Spleen (tissue), 11 donors: ENCODE measurements at regions not wholly inside any gene's neighbourhood (a gene's known extent, or its start where the extent isn't known, plus 50 kb on each side); places are given as distances from the start of the nearest gene placed in this dataset.

Source experiments
- DNase-seq: peaks from one replicate; pipeline ENCODE4 v3.0.0-alpha.2; 2020
- H3K27ac ChIP-seq, 8 donors: fragments of 200-600 bp; sonication (generic) in 7 of 8; 1 replicate in 4 of 8; 2 replicates in 4 of 8; pipeline versions ENCODE4 v1.5.0 to v1.8.0; 2016 to 2021; ENCODE audit warnings: inconsistent platforms in 4 of 8, mild to moderate bottlenecking in 4 of 8, moderate library complexity in 1 of 8
- H3K27me3 ChIP-seq, 7 donors: fragments of 200-600 bp; sonication (generic) in 6 of 7; replicated peaks in 1 of 7; 1 replicate in 4 of 7; 2 replicates in 3 of 7; pipeline versions ENCODE4 v1.5.0 to v1.8.0; 2016 to 2021; ENCODE audit warnings: inconsistent platforms in 3 of 7, mild to moderate bottlenecking in 1 of 7
- H3K36me3 ChIP-seq, 6 donors: fragments of 200-600 bp; sonication (generic) in 5 of 6; 1 replicate in 4 of 6; 2 replicates in 2 of 6; pipeline versions ENCODE4 v1.5.0 to v1.8.0; 2016 to 2021; ENCODE audit warnings: inconsistent platforms in 2 of 6
- H3K4me1 ChIP-seq, 6 donors: fragments of 200-600 bp; sonication (generic) in 5 of 6; 1 replicate in 3 of 6; 2 replicates in 3 of 6; pipeline versions ENCODE4 v1.5.0 to v1.8.0; 2016 to 2021; ENCODE audit warnings: inconsistent platforms in 3 of 6
- H3K4me3 ChIP-seq, 8 donors: fragments of 200-600 bp; sonication (generic) in 7 of 8; 1 replicate in 4 of 8; 2 replicates in 4 of 8; pipeline versions ENCODE4 v1.5.0 to v1.8.0; 2016 to 2021; ENCODE audit warnings: inconsistent platforms in 4 of 8, mild to moderate bottlenecking in 4 of 8, moderate library complexity in 2 of 8
- H3K9me3 ChIP-seq, 8 donors: fragments of 200-600 bp; sonication (generic) in 7 of 8; 1 replicate in 4 of 8; 2 replicates in 4 of 8; pipeline versions ENCODE4 v1.5.0 to v1.8.0; 2016 to 2021; ENCODE audit warnings: inconsistent platforms in 4 of 8
- POLR2A ChIP-seq, 3 donors: fragments of 450-650 bp; IDR thresholded peaks; one replicate each; pipeline ENCODE4 v1.5.1; 2017; ENCODE audit warnings: antibody characterized with exemption in 3 of 3, mild to moderate bottlenecking in 1 of 3
- POLR2AphosphoS5 ChIP-seq, 3 donors: sonication (generic); formaldehyde crosslinking; IDR thresholded peaks; one replicate each; pipeline ENCODE4 v1.5.1; 2017; ENCODE audit warnings: antibody characterized with exemption in 3 of 3
- WGBS, 5 donors: extraction: QIAGEN DNeasy Blood & Tissue Kit in 3 of 5; methylation state at CpG; one replicate each; pipeline versions ENCODE4 v1.1.5 to v1.1.7; 2013 to 2018; 5-methylcytosine and 5-hydroxymethylcytosine counted together
- intact Hi-C: fragments of 100-400 bp; cut with DNase I; formaldehyde crosslinking; loops from one replicate; pipeline ENCODE4 v1.15.0; 2023; ENCODE audit warnings: low total_unique reads
- TF ChIP-seq, protein P1 (sequence below), 11 experiments: fragments of 200-600 bp in 7 of 11; fragments of 450-650 bp in 4 of 11; sonication (generic) in 4 of 11; IDR thresholded peaks in 8 of 11; conservative IDR thresholded peaks in 3 of 11; 1 replicate in 7 of 11; 2 replicates in 4 of 11; pipeline versions ENCODE4 v1.4.0 to v1.8.0; 2016 to 2021; ENCODE audit warnings: antibody characterized with exemption in 11 of 11, inconsistent platforms in 4 of 11, mild to moderate bottlenecking in 1 of 11
- donor health status: healthy with polysubstance abuse.
- donor health status: DM: no; HTN: no; CAD: no; lungs with moderate emphysema.
- donor health status: DM: no; HTN: no; CAD: no.
- donor health status: Bipolar disorder and iron deficiency.
- donor health status: healthy.
- donor health status: DM: no; HTN: no; CAD: no.
- donor health status: DM: yes; HTN: yes; CAD: no.

DNA sequence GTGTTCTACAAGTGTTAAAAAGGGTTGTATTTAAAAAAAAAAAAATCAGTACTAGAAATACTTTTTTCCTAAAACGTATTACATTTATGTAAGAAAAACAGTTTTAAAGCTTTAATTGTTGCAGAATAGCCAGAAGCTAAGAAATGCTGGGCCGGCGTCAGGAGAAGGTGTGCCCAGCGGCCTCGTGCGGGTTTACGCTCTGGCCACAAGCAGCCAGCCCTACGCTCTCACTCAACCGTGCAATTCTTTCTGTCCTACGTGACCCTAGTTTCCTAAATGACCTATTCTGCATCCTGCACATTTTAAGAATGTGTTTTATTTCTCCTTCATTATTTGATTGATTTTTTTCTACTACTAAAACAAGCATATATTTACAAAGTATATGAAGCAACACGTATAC, 279.7 kb upstream of the KLF14 start:
- H3K4me1 ChIP-seq, result peaks cover 53 to 92% (median 69%) of the 10 kb centered on the region in 6 donors
- 74 to 89% (median 80%) methylated on average over 11 of the region's 11 CpGs for WGBS, 5 donors

DNA sequence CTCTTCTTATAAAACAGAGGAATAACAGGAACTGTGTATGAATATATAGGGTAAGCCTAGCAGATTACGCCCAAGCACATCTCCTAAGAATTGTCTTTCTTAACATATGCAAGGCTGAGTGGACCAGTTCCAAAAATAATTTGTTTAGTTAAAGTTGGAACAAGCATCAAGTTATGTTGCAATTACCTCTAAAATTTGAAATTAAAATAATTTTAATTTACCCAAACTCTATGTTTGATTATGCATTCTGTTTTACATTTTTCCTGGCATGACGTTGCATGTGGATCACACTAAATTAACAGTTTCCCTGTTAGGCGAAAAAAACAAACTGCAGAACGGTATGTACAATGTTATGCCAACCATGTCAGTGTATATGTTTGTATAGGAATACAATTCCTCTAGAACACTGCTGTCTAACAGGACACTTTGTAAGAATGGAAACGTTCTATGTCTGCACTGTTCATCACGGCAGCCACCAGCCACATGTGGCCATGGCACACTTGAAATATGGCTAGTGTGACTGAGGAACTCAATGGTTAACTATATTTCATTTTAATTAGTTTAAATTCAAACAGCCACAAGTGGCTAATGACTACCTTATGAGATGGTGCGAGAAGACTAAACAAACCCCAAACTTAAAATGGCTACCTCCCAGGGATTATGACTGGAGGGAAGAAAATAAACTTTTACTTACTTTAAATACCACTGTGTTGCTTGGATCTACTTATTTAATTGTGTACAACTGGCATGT, 281.1 kb upstream of the KLF14 start:
- Histone ChIP-seq H3K4me3 (no peak overlapping the region), H3K27ac (peak overlapping the region in 1 of 8 donors; percentile 13), H3K9me3 (no peaks in the 10 kb centered on the region), H3K27me3 (no peaks in the 10 kb centered on the region), H3K36me3 (peaks cover 0 to 33% (median 0%) of the 10 kb centered on the region in 6 donors), H3K4me1 (peaks cover 41 to 89% (median 66%) of the 10 kb centered on the region in 6 donors)
- TF ChIP-seq POLR2A (IDR thresholded peaks at IDR 0.05) (no peak), POLR2AphosphoS5 (IDR thresholded peaks at IDR 0.05) (no peak)
- TF ChIP-seq, protein P1, sequence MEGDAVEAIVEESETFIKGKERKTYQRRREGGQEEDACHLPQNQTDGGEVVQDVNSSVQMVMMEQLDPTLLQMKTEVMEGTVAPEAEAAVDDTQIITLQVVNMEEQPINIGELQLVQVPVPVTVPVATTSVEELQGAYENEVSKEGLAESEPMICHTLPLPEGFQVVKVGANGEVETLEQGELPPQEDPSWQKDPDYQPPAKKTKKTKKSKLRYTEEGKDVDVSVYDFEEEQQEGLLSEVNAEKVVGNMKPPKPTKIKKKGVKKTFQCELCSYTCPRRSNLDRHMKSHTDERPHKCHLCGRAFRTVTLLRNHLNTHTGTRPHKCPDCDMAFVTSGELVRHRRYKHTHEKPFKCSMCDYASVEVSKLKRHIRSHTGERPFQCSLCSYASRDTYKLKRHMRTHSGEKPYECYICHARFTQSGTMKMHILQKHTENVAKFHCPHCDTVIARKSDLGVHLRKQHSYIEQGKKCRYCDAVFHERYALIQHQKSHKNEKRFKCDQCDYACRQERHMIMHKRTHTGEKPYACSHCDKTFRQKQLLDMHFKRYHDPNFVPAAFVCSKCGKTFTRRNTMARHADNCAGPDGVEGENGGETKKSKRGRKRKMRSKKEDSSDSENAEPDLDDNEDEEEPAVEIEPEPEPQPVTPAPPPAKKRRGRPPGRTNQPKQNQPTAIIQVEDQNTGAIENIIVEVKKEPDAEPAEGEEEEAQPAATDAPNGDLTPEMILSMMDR (IDR thresholded peaks at IDR 0.05 in 8 of 11, conservative IDR thresholded peaks at IDR 0.05 in 3 of 11), result no peak
- DNase-seq, result no peak
- intact Hi-C loops, result no loop called here
- 91 to 95% (median 92%) methylated on average over 7 of the region's 7 CpGs for WGBS, 5 donors

More for the DNA sequence above, 279.7 kb upstream of the KLF14 start:
- Histone ChIP-seq H3K9me3 (no peaks in the 10 kb centered on the region), H3K27me3 (no peaks in the 10 kb centered on the region), H3K36me3 (peaks cover 0 to 30% (median 0%) of the 10 kb centered on the region in 6 donors), H3K4me3 (no peak overlapping the region), H3K27ac (peak overlapping the region in 3 of 8 donors; percentile 67 to 81 (median 77))
- intact Hi-C loops, result no loop called here
- no peak for DNase-seq
- TF ChIP-seq, protein P1 (IDR thresholded peaks at IDR 0.05 in 8 of 11, conservative IDR thresholded peaks at IDR 0.05 in 3 of 11), result no peak
- peak in 1 of 3 donors; percentile 27 for TF ChIP-seq POLR2AphosphoS5 (IDR thresholded peaks at IDR 0.05)
- TF ChIP-seq POLR2A (IDR thresholded peaks at IDR 0.05), result no peak

DNA sequence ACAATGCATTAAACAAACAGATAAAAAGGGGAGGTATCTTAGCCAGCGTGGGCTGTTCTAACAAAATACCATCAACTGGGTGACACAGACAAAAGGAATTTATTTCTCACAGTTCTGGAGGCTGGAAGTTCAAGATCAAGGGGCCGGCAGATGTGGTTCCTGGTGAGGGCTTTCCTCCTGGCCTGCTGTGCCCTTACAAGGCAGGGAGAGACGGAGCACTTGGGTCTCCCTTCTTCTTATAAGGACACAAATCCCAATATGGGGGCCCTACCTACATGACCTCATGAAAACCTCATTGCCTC, 281.6 kb upstream of the KLF14 start:
- Histone ChIP-seq H3K4me3 (no peak overlapping the region), H3K27me3 (no peaks in the 10 kb centered on the region), H3K9me3 (no peaks in the 10 kb centered on the region), H3K36me3 (peaks cover 0 to 33% (median 0%) of the 10 kb centered on the region in 6 donors), H3K27ac (peak overlapping the region in 1 of 8 donors; percentile 13), H3K4me1 (peaks cover 37 to 89% (median 66%) of the 10 kb centered on the region in 6 donors)
- intact Hi-C loops, result no loop called here
- WGBS, 5 donors, result 70 to 89% (median 85%) methylated on average over 3 of the region's 3 CpGs
- TF ChIP-seq, protein P1 (IDR thresholded peaks at IDR 0.05 in 8 of 11, conservative IDR thresholded peaks at IDR 0.05 in 3 of 11), result no peak
- no peak for TF ChIP-seq POLR2A (IDR thresholded peaks at IDR 0.05)
- no peak for TF ChIP-seq POLR2AphosphoS5 (IDR thresholded peaks at IDR 0.05)
- no peak for DNase-seq

DNA sequence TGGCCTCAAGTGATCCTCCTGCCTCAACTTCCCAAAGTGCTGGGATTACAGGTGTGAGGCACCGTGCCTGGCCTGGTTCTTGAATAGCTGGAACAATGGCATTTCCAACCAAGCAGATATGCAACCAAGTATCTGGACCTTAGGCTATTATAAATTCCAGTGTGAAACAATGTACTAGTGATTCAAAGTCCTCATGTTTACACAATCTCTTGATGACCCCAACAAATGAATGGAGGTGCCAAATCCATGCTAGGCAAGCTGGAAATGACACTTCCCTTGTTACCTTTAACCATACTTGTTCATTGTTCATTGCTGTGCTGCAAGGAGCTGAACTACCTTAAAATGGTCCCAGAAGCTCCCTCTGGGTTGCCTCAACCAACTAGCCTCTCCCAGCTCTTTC, 282.2 kb upstream of the KLF14 start:
- peaks cover 36 to 89% (median 66%) of the 10 kb centered on the region in 6 donors for H3K4me1 ChIP-seq
- intact Hi-C loops, result no loop called here
- no peak overlapping the region for H3K4me3 ChIP-seq
- 67 to 100% (median 97%) methylated on average over 1 of the region's 1 CpG for WGBS, 5 donors
- no peak for DNase-seq
- peak overlapping the region in 2 of 8 donors; percentile 11 to 24 for H3K27ac ChIP-seq
- H3K36me3 ChIP-seq, result peaks cover 0 to 33% (median 0%) of the 10 kb centered on the region in 6 donors
- TF ChIP-seq POLR2AphosphoS5 (IDR thresholded peaks at IDR 0.05) (no peak), POLR2A (IDR thresholded peaks at IDR 0.05) (no peak)
- TF ChIP-seq, protein P1 (IDR thresholded peaks at IDR 0.05 in 8 of 11, conservative IDR thresholded peaks at IDR 0.05 in 3 of 11), result no peak
- H3K27me3 ChIP-seq, result no peaks in the 10 kb centered on the region
- H3K9me3 ChIP-seq, result no peaks in the 10 kb centered on the region
